ENCODE measurements at regions not wholly inside any gene's neighbourhood (a gene's known extent, or its start where the extent isn't known, plus 50 kb on each side); places are given as distances from the start of the nearest gene placed in this dataset.

GRCh38 chr5:121152411-121152810 is 688.3 kb downstream of the PRR16 start:
- DNase-seq, result no peak
- no peaks in the 10 kb centered on the region for H3K27me3 ChIP-seq (ENCODE audit: control insufficient read depth, insufficient read depth, low read length)
- no peak for ATAC-seq (ENCODE audit: low read depth in 2 of 2)
- H3K27ac ChIP-seq (ENCODE audit: insufficient read depth, low read length, poor library complexity, severe bottlenecking), result no peak overlapping the region
- H3K4me1 ChIP-seq (ENCODE audit: control insufficient read depth, insufficient read depth, low read length, poor library complexity, severe bottlenecking), result no peaks in the 10 kb centered on the region
- H3K4me3 Mint-ChIP-seq, result no peak overlapping the region
- peaks cover 0 to 13% (median 6%) of the 10 kb centered on the region in 7 donors for H3K9me3 Mint-ChIP-seq
- no peaks in the 10 kb centered on the region for H3K36me3 Mint-ChIP-seq
- H3K27ac Mint-ChIP-seq, result no peak overlapping the region
- no peaks in the 10 kb centered on the region for H3K27me3 Mint-ChIP-seq
- H3K4me3 ChIP-seq (ENCODE audit: low read depth, low read length), result no peak overlapping the region
- no peaks in the 10 kb centered on the region for H3K9me3 ChIP-seq (ENCODE audit: control insufficient read depth in 2 of 2, low read length in 2 of 2)
- H3K36me3 ChIP-seq (ENCODE audit: control insufficient read depth, insufficient read depth, low read length), result no peaks in the 10 kb centered on the region
- H3K4me1 Mint-ChIP-seq, result no peaks in the 10 kb centered on the region

GRCh38 chr5:121156565-121156964 is 692.5 kb downstream of the PRR16 start:
- Mint-ChIP-seq H3K36me3 (no peaks in the 10 kb centered on the region), H3K4me1 (no peaks in the 10 kb centered on the region)
- H3K36me3 ChIP-seq (ENCODE audit: control insufficient read depth, insufficient read depth, low read length), result no peaks in the 10 kb centered on the region

GRCh38 chr5:121158451-121158850 is 693.2 kb upstream of the FTMT start:
- H3K4me1 Mint-ChIP-seq, result no peaks in the 10 kb centered on the region
- ATAC-seq (ENCODE audit: low read depth in 2 of 2) (no peak), DNase-seq (no peak)
- Histone ChIP-seq H3K27ac (ENCODE audit: insufficient read depth, low read length, poor library complexity, severe bottlenecking) (no peak overlapping the region), H3K9me3 (ENCODE audit: control insufficient read depth in 2 of 2, low read length in 2 of 2) (no peaks in the 10 kb centered on the region), H3K4me1 (ENCODE audit: control insufficient read depth, insufficient read depth, low read length, poor library complexity, severe bottlenecking) (no peaks in the 10 kb centered on the region), H3K27me3 (ENCODE audit: control insufficient read depth, insufficient read depth, low read length) (no peaks in the 10 kb centered on the region), H3K36me3 (ENCODE audit: control insufficient read depth, insufficient read depth, low read length) (no peaks in the 10 kb centered on the region), H3K4me3 (ENCODE audit: low read depth, low read length) (no peak overlapping the region)
- H3K27me3 Mint-ChIP-seq, result no peaks in the 10 kb centered on the region
- H3K36me3 Mint-ChIP-seq, result no peaks in the 10 kb centered on the region
- peaks cover 0 to 8% (median 0%) of the 10 kb centered on the region in 7 donors for H3K9me3 Mint-ChIP-seq
- no peak overlapping the region for H3K4me3 Mint-ChIP-seq
- no peak overlapping the region for H3K27ac Mint-ChIP-seq

More at GRCh38 chr5:121156565-121156964, 692.5 kb downstream of the PRR16 start:
- no peak for DNase-seq
- H3K4me1 ChIP-seq (ENCODE audit: control insufficient read depth, insufficient read depth, low read length, poor library complexity, severe bottlenecking), result no peaks in the 10 kb centered on the region
- H3K9me3 Mint-ChIP-seq, result peaks cover 0 to 8% (median 2%) of the 10 kb centered on the region in 7 donors
- H3K27ac ChIP-seq (ENCODE audit: insufficient read depth, low read length, poor library complexity, severe bottlenecking), result no peak overlapping the region
- H3K27me3 Mint-ChIP-seq, result no peaks in the 10 kb centered on the region
- H3K27me3 ChIP-seq (ENCODE audit: control insufficient read depth, insufficient read depth, low read length), result no peaks in the 10 kb centered on the region
- no peaks in the 10 kb centered on the region for H3K9me3 ChIP-seq (ENCODE audit: control insufficient read depth in 2 of 2, low read length in 2 of 2)
- no peak for ATAC-seq (ENCODE audit: low read depth in 2 of 2)
- no peak overlapping the region for H3K4me3 ChIP-seq (ENCODE audit: low read depth, low read length)
- no peak overlapping the region for H3K27ac Mint-ChIP-seq
- no peak overlapping the region for H3K4me3 Mint-ChIP-seq

GRCh38 chr5:121160591-121160990 is 691.1 kb upstream of the FTMT start:
- ATAC-seq (ENCODE audit: low read depth in 2 of 2), result no peak
- no peaks in the 10 kb centered on the region for H3K36me3 Mint-ChIP-seq
- H3K27me3 Mint-ChIP-seq, result no peaks in the 10 kb centered on the region
- no peaks in the 10 kb centered on the region for H3K9me3 ChIP-seq (ENCODE audit: control insufficient read depth in 2 of 2, low read length in 2 of 2)
- H3K4me1 Mint-ChIP-seq, result no peaks in the 10 kb centered on the region
- H3K4me3 Mint-ChIP-seq, result no peak overlapping the region
- DNase-seq, result no peak
- no peak overlapping the region for H3K27ac ChIP-seq (ENCODE audit: insufficient read depth, low read length, poor library complexity, severe bottlenecking)
- H3K27me3 ChIP-seq (ENCODE audit: control insufficient read depth, insufficient read depth, low read length), result no peaks in the 10 kb centered on the region
- no peak overlapping the region for H3K27ac Mint-ChIP-seq
- H3K4me1 ChIP-seq (ENCODE audit: control insufficient read depth, insufficient read depth, low read length, poor library complexity, severe bottlenecking), result no peaks in the 10 kb centered on the region
- H3K36me3 ChIP-seq (ENCODE audit: control insufficient read depth, insufficient read depth, low read length), result no peaks in the 10 kb centered on the region
- H3K4me3 ChIP-seq (ENCODE audit: low read depth, low read length), result no peak overlapping the region
- H3K9me3 Mint-ChIP-seq, result peaks cover 0 to 8% (median 0%) of the 10 kb centered on the region in 7 donors

- Histone ChIP-seq H3K27me3 (ENCODE audit: control insufficient read depth, insufficient read depth, low read length) (no peaks in the 10 kb centered on the region), H3K9me3 (ENCODE audit: control insufficient read depth in 2 of 2, low read length in 2 of 2) (no peaks in the 10 kb centered on the region), H3K36me3 (ENCODE audit: control insufficient read depth, insufficient read depth, low read length) (no peaks in the 10 kb centered on the region), H3K4me1 (ENCODE audit: control insufficient read depth, insufficient read depth, low read length, poor library complexity, severe bottlenecking) (no peaks in the 10 kb centered on the region), H3K27ac (ENCODE audit: insufficient read depth, low read length, poor library complexity, severe bottlenecking) (no peak overlapping the region), H3K4me3 (ENCODE audit: low read depth, low read length) (no peak overlapping the region)
- Mint-ChIP-seq H3K4me1 (no peaks in the 10 kb centered on the region), H3K27me3 (no peaks in the 10 kb centered on the region), H3K4me3 (no peak overlapping the region), H3K9me3 (peaks cover 0 to 8% (median 1%) of the 10 kb centered on the region in 7 donors), H3K36me3 (no peaks in the 10 kb centered on the region), H3K27ac (no peak overlapping the region)
- ATAC-seq (ENCODE audit: low read depth in 2 of 2) (no peak), DNase-seq (no peak)
Measured at GRCh38 chr5:121164632-121165031, 687.0 kb upstream of the FTMT start.

GRCh38 chr5:121171361-121171760 is 680.3 kb upstream of the FTMT start:
- Mint-ChIP-seq H3K36me3 (no peaks in the 10 kb centered on the region), H3K27me3 (no peaks in the 10 kb centered on the region), H3K4me3 (no peak overlapping the region), H3K9me3 (peaks cover 0 to 6% (median 3%) of the 10 kb centered on the region in 7 donors), H3K27ac (no peak overlapping the region), H3K4me1 (no peaks in the 10 kb centered on the region)
- Histone ChIP-seq H3K9me3 (ENCODE audit: control insufficient read depth in 2 of 2, low read length in 2 of 2) (no peaks in the 10 kb centered on the region), H3K27ac (ENCODE audit: insufficient read depth, low read length, poor library complexity, severe bottlenecking) (no peak overlapping the region), H3K27me3 (ENCODE audit: control insufficient read depth, insufficient read depth, low read length) (no peaks in the 10 kb centered on the region), H3K36me3 (ENCODE audit: control insufficient read depth, insufficient read depth, low read length) (no peaks in the 10 kb centered on the region), H3K4me1 (ENCODE audit: control insufficient read depth, insufficient read depth, low read length, poor library complexity, severe bottlenecking) (no peaks in the 10 kb centered on the region), H3K4me3 (ENCODE audit: low read depth, low read length) (no peak overlapping the region)
- DNase-seq (no peak), ATAC-seq (ENCODE audit: low read depth in 2 of 2) (no peak)

GRCh38 chr5:121171834-121172233 is 679.8 kb upstream of the FTMT start:
- no peaks in the 10 kb centered on the region for H3K4me1 Mint-ChIP-seq
- H3K27me3 Mint-ChIP-seq, result no peaks in the 10 kb centered on the region
- H3K4me1 ChIP-seq (ENCODE audit: control insufficient read depth, insufficient read depth, low read length, poor library complexity, severe bottlenecking), result no peaks in the 10 kb centered on the region
- no peak overlapping the region for H3K4me3 ChIP-seq (ENCODE audit: low read depth, low read length)
- DNase-seq (no peak), ATAC-seq (ENCODE audit: low read depth in 2 of 2) (no peak)
- H3K36me3 Mint-ChIP-seq, result no peaks in the 10 kb centered on the region
- H3K36me3 ChIP-seq (ENCODE audit: control insufficient read depth, insufficient read depth, low read length), result no peaks in the 10 kb centered on the region
- no peak overlapping the region for H3K27ac Mint-ChIP-seq
- no peaks in the 10 kb centered on the region for H3K9me3 ChIP-seq (ENCODE audit: control insufficient read depth in 2 of 2, low read length in 2 of 2)
- peaks cover 0 to 6% (median 3%) of the 10 kb centered on the region in 7 donors for H3K9me3 Mint-ChIP-seq
- no peak overlapping the region for H3K27ac ChIP-seq (ENCODE audit: insufficient read depth, low read length, poor library complexity, severe bottlenecking)
- H3K4me3 Mint-ChIP-seq, result no peak overlapping the region
- no peaks in the 10 kb centered on the region for H3K27me3 ChIP-seq (ENCODE audit: control insufficient read depth, insufficient read depth, low read length)

GRCh38 chr5:121174351-121174750 is 677.3 kb upstream of the FTMT start:
- Histone ChIP-seq H3K4me3 (ENCODE audit: low read depth, low read length) (no peak overlapping the region), H3K36me3 (ENCODE audit: control insufficient read depth, insufficient read depth, low read length) (no peaks in the 10 kb centered on the region), H3K4me1 (ENCODE audit: control insufficient read depth, insufficient read depth, low read length, poor library complexity, severe bottlenecking) (no peaks in the 10 kb centered on the region), H3K9me3 (ENCODE audit: control insufficient read depth in 2 of 2, low read length in 2 of 2) (no peaks in the 10 kb centered on the region), H3K27me3 (ENCODE audit: control insufficient read depth, insufficient read depth, low read length) (no peaks in the 10 kb centered on the region), H3K27ac (ENCODE audit: insufficient read depth, low read length, poor library complexity, severe bottlenecking) (no peak overlapping the region)
- DNase-seq, result no peak
- Mint-ChIP-seq H3K27ac (no peak overlapping the region), H3K27me3 (no peaks in the 10 kb centered on the region), H3K4me3 (no peak overlapping the region), H3K9me3 (peaks cover 0 to 10% (median 3%) of the 10 kb centered on the region in 7 donors), H3K36me3 (no peaks in the 10 kb centered on the region), H3K4me1 (no peaks in the 10 kb centered on the region)
- no peak for ATAC-seq (ENCODE audit: low read depth in 2 of 2)
